AG04449 (cell line): ENCODE measurements at regions not wholly inside any gene's neighbourhood (a gene's known extent, or its start where the extent isn't known, plus 50 kb on each side); places are given as distances from the start of the nearest gene placed in this dataset.

Experiments used
- CTCF ChIA-PET: fragments of 350-600 bp; formaldehyde crosslinking; extraction: SDS; loops from one replicate; lab custom pipeline; 2021; ENCODE audit warnings: antibody characterized with exemption; lab: Yijun Ruan, JAX
- POLR2A ChIA-PET: fragments of 400-600, 350-600 bp; formaldehyde crosslinking; extraction: SDS; loops from one replicate; lab custom pipeline; 2020; ENCODE audit warnings: antibody characterized with exemption, inconsistent platforms; lab: Yijun Ruan, JAX
- DNase-seq: peaks from one replicate; pipeline ENCODE4 v3.0.0-alpha.2; 2010; ENCODE audit warnings: low read depth, low spot score
- H3K4me3 ChIP-seq: 2 replicates; pipeline ENCODE4 v1.5.1; 2011; ENCODE audit warnings: low read depth, mild to moderate bottlenecking, control low read depth, low read length
- CTCF ChIP-seq: IDR thresholded peaks from one replicate; pipeline ENCODE4 v1.5.1; 2011; ENCODE audit warnings: mild to moderate bottlenecking, moderate library complexity, low read length, control low read depth, inconsistent platforms; ENCODE audit not compliant: insufficient read depth; ENCODE audit errors: missing control alignments

GRCh38 chr2:59746291-59746690 is 807.2 kb downstream of the BCL11A start:
- H3K4me3 ChIP-seq = no peak overlapping the region
- CTCF ChIA-PET = no interaction called here
- no peak for DNase-seq
- POLR2A ChIA-PET = no interaction called here
- TF ChIP-seq CTCF = no peak

- ChIA-PET POLR2A (no interaction called here), CTCF (no interaction called here)
- no peak for TF ChIP-seq CTCF
- no peak for DNase-seq
- no peak overlapping the region for H3K4me3 ChIP-seq
These were observed 808.4 kb downstream of the BCL11A start for GRCh38 chr2:59745085-59745484.

GRCh38 chr2:59744436-59744835 is 809.0 kb downstream of the BCL11A start:
- H3K4me3 ChIP-seq = no peak overlapping the region
- no peak for DNase-seq
- POLR2A ChIA-PET = no interaction called here
- CTCF ChIA-PET = no interaction called here
- no peak for TF ChIP-seq CTCF

- no peak for TF ChIP-seq CTCF
- POLR2A ChIA-PET = no interaction called here
- CTCF ChIA-PET = no interaction called here
- H3K4me3 ChIP-seq = no peak overlapping the region
- DNase-seq = no peak
These were observed 811.6 kb downstream of the BCL11A start for GRCh38 chr2:59741840-59742239.

- H3K4me3 ChIP-seq = no peak overlapping the region
- no peak for DNase-seq
- POLR2A ChIA-PET = no interaction called here
- CTCF ChIA-PET = no interaction called here
- TF ChIP-seq CTCF = no peak
These were observed 814.3 kb downstream of the BCL11A start for GRCh38 chr2:59739166-59739565.

- DNase-seq = no peak
- POLR2A ChIA-PET = no interaction called here
- no peak overlapping the region for H3K4me3 ChIP-seq
- no peak for TF ChIP-seq CTCF
- CTCF ChIA-PET = no interaction called here
These were observed 816.2 kb downstream of the BCL11A start for GRCh38 chr2:59737299-59737698.
